Neuron (in vitro differentiated cells): ENCODE measurements at regions not wholly inside any gene's neighbourhood (a gene's known extent, or its start where the extent isn't known, plus 50 kb on each side); places are given as distances from the start of the nearest gene placed in this dataset.

Experiments used
- H2AFZ ChIP-seq: one replicate; pipeline ENCODE4 v1.6.1; 2013; ENCODE audit warnings: low read depth, mild to moderate bottlenecking, inconsistent platforms, low read length, moderate library complexity
- H3K27me3 ChIP-seq: one replicate; pipeline ENCODE4 v1.6.1; 2013; ENCODE audit warnings: low read length; ENCODE audit not compliant: insufficient read depth
- H3K36me3 ChIP-seq: one replicate; pipeline ENCODE4 v1.6.1; 2013; ENCODE audit warnings: low read length; ENCODE audit not compliant: insufficient read depth
- H3K4me1 ChIP-seq: one replicate; pipeline ENCODE4 v1.6.1; 2013; ENCODE audit warnings: low read length; ENCODE audit not compliant: insufficient read depth
- H3K4me3 ChIP-seq: 2 replicates; pipeline ENCODE4 v1.5.1; 2013; ENCODE audit warnings: mild to moderate bottlenecking, low read length, moderate library complexity
- H3K9me3 ChIP-seq: one replicate; pipeline ENCODE4 v1.6.1; 2013; ENCODE audit warnings: low read length

DNA sequence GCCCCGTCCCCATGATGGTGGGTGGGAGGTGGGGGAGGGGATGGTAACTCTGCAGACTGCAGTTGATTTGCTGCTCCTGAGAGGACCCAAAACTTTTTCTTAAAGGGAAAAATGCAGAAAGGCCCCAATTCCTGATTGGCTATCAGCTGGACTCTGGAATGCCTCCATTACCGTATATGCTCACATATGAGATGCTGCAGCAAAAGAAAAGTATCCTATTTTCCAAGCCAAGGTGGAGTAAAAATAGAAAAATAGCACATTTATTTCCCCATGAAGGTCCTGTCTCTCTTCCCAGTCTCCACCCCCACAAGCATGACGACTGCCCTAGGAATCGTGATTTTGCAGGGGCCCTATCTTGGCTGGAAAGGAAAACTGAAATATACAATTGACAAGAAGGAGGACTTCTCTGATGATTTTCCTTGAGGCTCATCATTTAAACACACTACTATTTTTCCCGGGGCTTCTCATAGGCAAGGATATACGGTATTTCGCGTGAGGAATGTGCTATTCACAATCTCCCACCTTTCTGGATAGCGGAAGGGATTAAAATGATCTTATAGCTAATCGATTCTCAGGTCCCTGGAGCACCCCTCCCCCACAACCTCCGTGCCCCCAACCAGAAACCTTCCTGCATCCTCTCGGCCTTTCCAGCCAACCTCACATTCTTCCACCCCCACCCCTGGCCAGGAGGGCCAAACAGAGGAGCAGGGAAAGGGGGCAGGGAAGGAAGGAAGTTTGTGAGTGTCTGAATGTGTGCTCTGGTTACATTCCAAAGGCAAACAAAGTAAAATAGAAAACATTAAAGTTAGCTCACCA lies 138.9 kb upstream of the CCND2 start:
- H3K9me3 ChIP-seq, result no peaks in the 10 kb centered on the region
- peaks cover 15% of the 10 kb centered on the region for H3K27me3 ChIP-seq
- H3K36me3 ChIP-seq, result no peaks in the 10 kb centered on the region
- no peak overlapping the region for H2AFZ ChIP-seq
- H3K4me3 ChIP-seq, result no peak overlapping the region
- peaks cover 17% of the 10 kb centered on the region for H3K4me1 ChIP-seq

DNA sequence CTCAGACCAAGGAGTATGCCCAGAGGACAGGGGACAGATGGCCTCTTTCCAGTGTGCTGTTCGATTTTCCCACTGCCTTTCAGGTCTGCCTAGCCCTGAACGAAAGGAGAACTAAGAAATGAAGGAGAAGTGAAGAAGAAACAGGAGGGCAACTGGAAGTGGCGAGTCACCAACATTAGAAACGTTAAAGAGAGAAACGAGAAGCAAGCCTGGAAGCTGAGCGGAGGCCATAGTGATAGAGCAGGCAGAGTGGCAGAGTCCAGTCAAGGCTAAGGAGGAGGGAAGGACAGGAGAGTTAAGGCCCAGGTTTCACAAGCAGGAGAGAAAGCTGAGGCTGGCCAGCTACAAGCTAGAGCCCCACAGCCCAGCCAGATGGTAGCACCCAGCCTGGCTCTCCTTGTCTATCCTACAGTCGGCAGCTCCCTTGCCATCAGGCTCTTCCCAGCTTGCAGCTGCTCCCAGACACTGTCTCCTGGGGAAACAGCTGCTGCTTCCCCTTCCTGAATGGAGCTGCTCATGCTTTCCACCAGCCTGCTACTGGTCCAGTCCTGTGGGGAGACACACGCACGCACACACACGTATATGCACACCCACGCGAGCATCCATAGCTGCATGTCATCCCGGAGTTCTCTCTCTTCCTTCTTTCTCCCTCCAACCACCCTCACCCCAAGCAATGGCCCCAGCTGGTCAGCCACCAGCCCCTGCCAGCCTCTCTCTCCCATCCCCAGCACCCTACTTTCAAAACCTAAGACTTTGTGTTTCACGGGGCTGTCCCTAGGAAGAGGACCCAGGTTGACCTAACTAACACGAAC lies 139.7 kb upstream of the CCND2 start:
- no peak overlapping the region for H3K4me3 ChIP-seq
- peaks cover 17% of the 10 kb centered on the region for H3K4me1 ChIP-seq
- no peak overlapping the region for H2AFZ ChIP-seq
- no peaks in the 10 kb centered on the region for H3K36me3 ChIP-seq
- H3K27me3 ChIP-seq, result peaks cover 15% of the 10 kb centered on the region
- no peaks in the 10 kb centered on the region for H3K9me3 ChIP-seq

DNA sequence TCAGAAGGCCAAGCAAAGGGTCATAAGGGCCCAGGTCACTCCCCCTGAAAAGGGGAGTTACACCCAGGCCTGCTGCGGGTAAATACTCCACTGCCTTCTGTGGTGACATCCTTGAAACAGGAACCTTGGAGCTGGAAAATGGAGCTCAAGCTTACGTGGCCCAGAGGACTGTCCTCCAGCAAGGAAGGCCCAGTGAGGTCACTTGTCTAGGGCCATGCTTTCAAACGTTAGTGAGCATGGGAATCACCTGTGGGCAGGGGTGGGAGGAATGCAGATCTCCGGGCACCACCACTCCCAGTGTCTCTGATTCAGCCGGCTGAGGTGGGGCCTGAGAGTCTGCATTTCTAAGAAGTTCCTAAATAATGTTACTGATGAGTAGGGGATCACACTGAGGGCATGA lies 140.5 kb upstream of the CCND2 start:
- Histone ChIP-seq H3K36me3 (no peaks in the 10 kb centered on the region), H2AFZ (no peak overlapping the region), H3K27me3 (peaks cover 15% of the 10 kb centered on the region), H3K4me3 (no peak overlapping the region), H3K9me3 (no peaks in the 10 kb centered on the region), H3K4me1 (peaks cover 17% of the 10 kb centered on the region)

DNA sequence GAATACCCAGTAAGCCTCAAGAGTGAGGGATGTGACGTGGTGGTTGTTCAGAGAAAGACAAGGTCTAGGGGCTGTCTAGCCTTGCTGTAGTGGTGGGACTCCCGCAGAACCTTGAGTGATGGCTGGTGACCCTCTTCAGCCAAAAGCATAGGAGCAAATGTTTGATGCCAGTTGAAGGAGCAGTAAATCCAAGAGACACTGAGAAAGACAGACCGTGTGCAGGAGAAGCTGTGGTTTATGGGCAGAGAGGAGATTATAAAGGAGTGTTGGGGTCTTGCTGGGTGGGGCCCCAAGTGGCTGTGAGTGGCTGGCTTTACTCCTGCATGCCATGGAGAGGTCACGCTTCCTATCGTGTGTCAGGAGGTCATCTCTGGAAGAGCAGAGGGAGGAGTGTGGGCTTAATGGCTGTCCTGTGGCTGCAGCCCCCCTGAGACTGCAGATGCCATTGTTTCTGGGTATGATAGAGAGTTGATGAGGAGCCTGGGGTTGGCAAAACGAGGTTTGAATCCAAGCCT lies 152.0 kb upstream of the CCND2 start:
- Histone ChIP-seq H3K4me3 (no peak overlapping the region), H3K4me1 (no peaks in the 10 kb centered on the region), H3K36me3 (no peaks in the 10 kb centered on the region), H2AFZ (no peak overlapping the region), H3K27me3 (no peaks in the 10 kb centered on the region), H3K9me3 (peaks cover 2% of the 10 kb centered on the region)

DNA sequence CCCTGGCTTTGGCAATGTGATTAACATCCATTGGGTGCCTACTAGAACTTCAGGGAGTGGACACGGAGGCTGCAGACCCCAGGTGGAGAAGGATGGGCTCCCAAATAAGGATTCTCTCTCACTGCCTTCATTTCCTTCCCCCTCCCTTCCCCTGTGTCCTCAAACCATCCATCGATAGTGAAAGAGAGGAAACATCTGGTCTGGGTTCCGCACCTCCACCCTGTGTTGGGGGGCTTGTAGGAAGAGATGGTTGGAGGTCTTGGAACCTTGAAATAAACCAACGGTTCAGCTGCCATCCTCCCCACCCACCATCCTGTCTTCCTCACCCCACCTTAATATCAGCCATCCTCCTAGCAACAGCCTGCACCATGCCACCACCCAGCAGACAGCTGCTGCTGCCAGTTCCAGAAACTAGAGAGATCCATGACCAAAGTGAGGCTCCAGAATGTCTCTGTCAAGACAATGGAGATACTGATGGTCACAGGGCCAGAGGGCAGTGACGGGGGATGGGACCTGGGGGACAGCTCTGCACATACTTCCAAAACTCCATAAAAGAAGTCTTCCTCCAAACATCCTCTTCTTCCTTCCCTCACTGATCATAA lies 153.1 kb upstream of the CCND2 start:
- H3K4me1 ChIP-seq, result no peaks in the 10 kb centered on the region
- H3K36me3 ChIP-seq, result no peaks in the 10 kb centered on the region
- H3K9me3 ChIP-seq, result peaks cover 2% of the 10 kb centered on the region
- peaks cover 5% of the 10 kb centered on the region for H3K27me3 ChIP-seq
- no peak overlapping the region for H2AFZ ChIP-seq
- no peak overlapping the region for H3K4me3 ChIP-seq

DNA sequence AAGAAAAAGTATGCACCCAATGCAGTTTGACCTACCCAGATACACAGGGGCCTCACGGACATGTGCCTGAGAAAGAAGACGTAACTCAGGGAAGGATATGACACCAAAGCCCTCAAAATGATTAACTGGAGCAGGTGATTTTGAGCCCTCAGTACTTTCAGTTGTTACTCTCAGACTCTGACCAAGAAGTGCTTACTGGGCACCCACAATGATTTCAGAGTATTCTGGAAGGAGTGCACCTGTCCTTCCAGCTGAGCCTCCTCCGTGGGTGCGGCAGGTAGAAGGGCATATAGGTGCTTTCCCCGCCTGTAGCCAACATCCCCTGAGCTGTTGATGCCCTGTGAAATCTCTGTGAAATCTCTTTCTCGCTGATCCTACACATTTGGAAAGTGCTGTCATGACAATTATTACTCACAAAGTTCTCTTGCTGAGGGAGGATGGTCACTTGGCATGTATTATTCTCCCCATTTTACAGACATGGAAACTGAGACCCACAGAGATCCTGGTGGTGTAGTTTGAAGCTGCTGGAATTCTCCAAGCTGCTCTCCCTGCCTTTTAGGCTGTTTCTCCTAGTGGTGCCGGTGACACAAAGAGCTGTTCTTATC lies 154.3 kb upstream of the CCND2 start:
- H3K36me3 ChIP-seq, result no peaks in the 10 kb centered on the region
- H3K27me3 ChIP-seq, result peaks cover 5% of the 10 kb centered on the region
- no peak overlapping the region for H2AFZ ChIP-seq
- H3K4me3 ChIP-seq, result no peak overlapping the region
- H3K9me3 ChIP-seq, result no peaks in the 10 kb centered on the region
- H3K4me1 ChIP-seq, result no peaks in the 10 kb centered on the region

DNA sequence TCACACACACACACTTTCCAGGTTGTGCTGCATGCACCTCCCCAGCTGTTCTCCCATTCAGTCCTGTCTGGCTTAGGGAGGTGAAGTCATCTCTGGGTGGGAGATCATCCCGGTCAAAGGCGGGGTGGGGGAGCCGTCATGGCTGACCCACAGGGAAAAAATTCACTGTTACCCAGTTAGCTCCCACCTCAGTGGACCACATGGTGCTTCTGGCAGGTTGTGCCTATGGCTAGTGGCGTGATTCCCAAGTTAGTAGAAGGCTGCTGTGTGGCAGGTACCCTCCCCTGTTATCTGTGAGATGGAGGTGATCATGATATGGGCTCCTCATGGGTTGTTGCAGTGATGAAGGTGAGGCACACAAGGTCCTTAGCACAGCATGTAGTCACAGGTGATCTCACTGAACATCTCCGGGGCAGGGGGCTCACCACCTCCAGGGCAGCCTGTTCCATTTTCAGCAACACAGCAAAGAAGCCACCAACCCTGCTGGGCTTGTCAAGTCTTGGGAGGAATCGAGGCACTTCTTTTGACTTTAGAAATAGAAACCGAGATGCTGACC lies 154.9 kb upstream of the CCND2 start:
- Histone ChIP-seq H3K27me3 (peaks cover 5% of the 10 kb centered on the region), H3K9me3 (no peaks in the 10 kb centered on the region), H3K4me1 (no peaks in the 10 kb centered on the region), H3K36me3 (no peaks in the 10 kb centered on the region), H3K4me3 (no peak overlapping the region), H2AFZ (no peak overlapping the region)

DNA sequence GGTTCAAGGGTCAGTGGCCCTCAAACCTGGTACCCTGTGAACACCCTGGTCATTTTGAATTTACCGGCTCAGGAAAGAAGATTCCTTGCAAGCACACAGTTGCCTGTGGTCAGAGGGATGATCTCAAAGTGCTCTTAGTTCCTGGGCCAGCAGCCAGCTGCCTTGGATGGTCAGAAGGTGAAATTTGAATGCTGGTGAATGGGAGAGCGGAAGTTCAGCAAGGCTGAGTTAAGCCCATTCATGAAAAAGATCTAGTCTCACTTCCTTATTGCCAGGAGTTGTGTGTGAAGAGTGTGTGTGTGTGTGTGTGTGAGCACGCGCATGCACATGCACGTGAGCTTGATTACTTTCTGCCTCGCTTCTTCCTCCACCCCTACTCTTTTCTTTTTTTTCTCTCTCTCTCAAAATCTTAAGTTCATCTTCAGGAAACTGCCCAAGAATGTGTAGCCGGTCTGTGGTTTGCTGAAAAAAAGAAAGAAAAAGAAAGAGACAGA lies 155.5 kb upstream of the CCND2 start:
- Histone ChIP-seq H3K4me3 (no peak overlapping the region), H3K9me3 (no peaks in the 10 kb centered on the region), H3K36me3 (no peaks in the 10 kb centered on the region), H3K4me1 (no peaks in the 10 kb centered on the region), H3K27me3 (peaks cover 5% of the 10 kb centered on the region), H2AFZ (no peak overlapping the region)

DNA sequence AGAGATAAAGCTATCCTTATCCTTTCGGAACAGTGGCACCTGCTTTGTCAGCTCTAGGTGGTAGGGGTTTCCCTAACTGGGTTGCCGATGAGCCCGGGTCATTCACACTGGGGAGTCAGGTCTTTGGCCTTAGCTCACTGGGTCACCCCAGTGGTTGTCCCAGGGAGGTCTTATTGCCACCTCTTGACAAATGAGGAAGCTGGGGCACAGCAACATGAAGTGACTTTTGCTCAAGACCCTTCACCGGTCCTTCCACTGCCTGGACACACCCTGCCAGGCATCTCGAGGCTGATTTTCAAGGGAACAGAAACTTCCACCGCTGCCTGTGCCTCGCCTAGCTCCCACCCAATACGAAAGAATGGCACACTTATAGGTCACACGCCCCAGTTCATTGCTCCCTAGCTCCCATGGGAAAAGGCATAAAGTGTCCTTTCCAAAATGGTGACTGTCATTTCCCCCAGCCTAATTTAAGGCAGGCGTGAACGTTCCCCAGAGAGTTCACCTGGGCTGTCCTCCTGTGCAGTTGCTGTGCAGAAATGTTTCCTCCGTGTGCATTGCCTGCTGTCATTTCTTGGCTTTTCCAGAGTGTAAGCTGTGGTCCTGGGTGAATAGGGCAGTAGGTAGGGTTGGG lies 156.1 kb upstream of the CCND2 start:
- peaks cover 5% of the 10 kb centered on the region for H3K27me3 ChIP-seq
- no peaks in the 10 kb centered on the region for H3K36me3 ChIP-seq
- no peak overlapping the region for H3K4me3 ChIP-seq
- no peak overlapping the region for H2AFZ ChIP-seq
- no peaks in the 10 kb centered on the region for H3K4me1 ChIP-seq
- no peaks in the 10 kb centered on the region for H3K9me3 ChIP-seq

DNA sequence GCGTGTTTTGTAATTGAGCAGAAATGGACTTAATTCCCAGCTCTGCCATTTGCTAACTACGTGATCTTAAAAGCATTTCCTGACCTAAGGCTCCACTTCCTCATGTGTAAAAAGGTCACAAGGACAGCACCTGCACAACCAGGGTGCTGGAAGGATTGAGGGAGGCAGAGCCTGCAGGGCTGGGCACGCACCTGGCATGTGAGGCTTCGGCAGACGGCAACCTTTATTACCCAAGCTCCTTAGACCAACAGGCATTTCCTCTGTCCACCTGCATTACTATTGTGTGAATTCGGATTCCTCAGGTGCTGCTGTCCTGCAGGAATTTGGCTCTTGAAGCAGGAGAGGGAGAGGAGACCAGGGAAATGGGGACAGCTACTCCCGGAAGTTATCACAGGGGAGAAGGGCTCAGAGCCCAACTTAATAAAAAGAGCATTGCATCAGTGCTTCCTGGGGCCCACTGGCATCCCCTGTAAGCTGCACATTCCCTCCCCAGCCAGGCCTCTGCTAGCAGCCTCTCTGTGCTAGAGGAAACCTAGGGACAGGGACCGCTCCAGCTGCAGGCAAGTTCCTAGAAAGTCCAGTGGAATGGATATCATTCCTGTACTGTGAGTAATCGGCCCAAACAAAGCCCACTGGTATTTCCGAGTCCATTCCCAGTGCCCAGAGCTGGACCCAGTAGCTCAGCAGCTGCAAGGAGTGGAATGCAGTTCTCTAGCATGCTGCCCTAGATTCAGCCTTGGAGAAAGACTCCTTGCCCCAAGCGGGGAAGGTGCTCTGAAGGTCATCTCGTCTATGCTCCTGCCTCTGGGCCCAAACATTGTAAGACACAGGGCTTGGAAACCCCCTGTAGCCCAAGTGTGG lies 157.1 kb upstream of the CCND2 start:
- no peaks in the 10 kb centered on the region for H3K4me1 ChIP-seq
- no peak overlapping the region for H3K4me3 ChIP-seq
- no peaks in the 10 kb centered on the region for H3K9me3 ChIP-seq
- H3K36me3 ChIP-seq, result no peaks in the 10 kb centered on the region
- no peak overlapping the region for H2AFZ ChIP-seq
- peaks cover 5% of the 10 kb centered on the region for H3K27me3 ChIP-seq

DNA sequence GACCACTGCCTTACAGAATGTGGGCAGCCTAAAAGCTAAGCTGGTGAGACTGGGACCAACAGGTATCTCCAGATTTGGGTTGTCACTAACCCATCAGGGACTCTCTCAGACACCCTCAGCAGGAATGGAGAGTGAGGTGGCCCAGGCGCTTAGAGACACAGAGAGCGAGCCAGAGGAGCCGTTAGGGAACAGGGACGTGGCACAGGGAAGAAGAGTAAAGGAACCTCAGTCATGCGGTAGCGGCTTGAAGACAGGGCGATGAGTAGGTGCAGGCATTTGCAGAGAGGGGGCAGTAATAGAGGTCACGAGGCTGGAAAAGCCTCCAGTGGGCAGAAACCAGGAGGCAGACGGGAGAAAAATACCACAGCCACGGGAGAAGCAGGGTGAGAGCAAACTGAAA lies 158.0 kb upstream of the CCND2 start:
- Histone ChIP-seq H3K4me1 (no peaks in the 10 kb centered on the region), H3K9me3 (no peaks in the 10 kb centered on the region), H3K27me3 (peaks cover 5% of the 10 kb centered on the region), H2AFZ (no peak overlapping the region), H3K4me3 (no peak overlapping the region), H3K36me3 (no peaks in the 10 kb centered on the region)
